NCI-H146 treated with DMSO at 0.1 percent for 48 hours (cell line): ENCODE measurements at regions not wholly inside any gene's neighbourhood (a gene's known extent, or its start where the extent isn't known, plus 50 kb on each side); places are given as distances from the start of the nearest gene placed in this dataset.
"Not testable (repeated sequence)": the region's sequence is repeated elsewhere in the genome, so short reads cannot be mapped to it uniquely, and the experiment has no call there.

ENCODE experiments used
- DNase-seq: peaks from one replicate; lab custom pipeline; 2025; ENCODE audit not compliant: unreplicated experiment; lab: John Stamatoyannopoulos, UW

GRCh38 chr6:78383968-78384367 is 483.4 kb upstream of the IRAK1BP1 start:
- no peak for DNase-seq

GRCh38 chr6:78386854-78387253 is 480.5 kb upstream of the IRAK1BP1 start:
- not testable (repeated sequence) for DNase-seq

- DNase-seq = no peak
These were observed 477.3 kb upstream of the IRAK1BP1 start for GRCh38 chr6:78390066-78390465.

GRCh38 chr6:78397499-78397898 is 469.9 kb upstream of the IRAK1BP1 start:
- DNase-seq = no peak

- DNase-seq = no peak
These were observed 469.1 kb upstream of the IRAK1BP1 start for GRCh38 chr6:78398292-78398691.

- DNase-seq = no peak
These were observed 467.3 kb upstream of the IRAK1BP1 start for GRCh38 chr6:78400076-78400475.

- no peak for DNase-seq
These were observed 440.0 kb upstream of the IRAK1BP1 start for GRCh38 chr6:78427386-78427785.

- no peak for DNase-seq
These were observed 436.8 kb upstream of the IRAK1BP1 start for GRCh38 chr6:78430521-78430920.

GRCh38 chr6:78435671-78436070 is 431.7 kb upstream of the IRAK1BP1 start:
- DNase-seq = no peak

- DNase-seq = no peak
These were observed 431.0 kb upstream of the IRAK1BP1 start for GRCh38 chr6:78436335-78436734.

- DNase-seq = no peak
These were observed 429.2 kb upstream of the IRAK1BP1 start for GRCh38 chr6:78438135-78438534.

- no peak for DNase-seq
These were observed 406.6 kb upstream of the IRAK1BP1 start for GRCh38 chr6:78460711-78461110.

GRCh38 chr6:78462728-78463127 is 404.6 kb upstream of the IRAK1BP1 start:
- DNase-seq = no peak

- DNase-seq = no peak
These were observed 402.2 kb upstream of the IRAK1BP1 start for GRCh38 chr6:78465059-78465634.

- no peak for DNase-seq
These were observed 390.8 kb upstream of the IRAK1BP1 start for GRCh38 chr6:78476561-78476960.

- no peak for DNase-seq
These were observed 384.4 kb upstream of the IRAK1BP1 start for GRCh38 chr6:78482801-78483552.

- DNase-seq = no peak
These were observed 383.7 kb upstream of the IRAK1BP1 start for GRCh38 chr6:78483553-78484197.

GRCh38 chr6:78484198-78485064 is 382.9 kb upstream of the IRAK1BP1 start:
- no peak for DNase-seq

GRCh38 chr6:78487401-78487800 is 379.9 kb upstream of the IRAK1BP1 start:
- DNase-seq = no peak

- no peak for DNase-seq
These were observed 377.5 kb upstream of the IRAK1BP1 start for GRCh38 chr6:78489874-78490273.

- DNase-seq = no peak
These were observed 374.9 kb upstream of the IRAK1BP1 start for GRCh38 chr6:78492351-78493017.
